Caco-2 (cell line): ENCODE measurements at regions not wholly inside any gene's neighbourhood (a gene's known extent, or its start where the extent isn't known, plus 50 kb on each side); places are given as distances from the start of the nearest gene placed in this dataset.

ENCODE experiments used
- BruUV-seq: library from RNA; stranded (reverse); fragments of 400-500 nt; replicated peaks from 2 replicates; lab custom pipeline; 2021; lab: Mats Ljungman, UMichigan
- CTCF ChIA-PET: fragments of 300-600 bp; sonication (Branson Sonifier 250); formaldehyde crosslinking; loops from one replicate; lab custom pipeline; 2022; ENCODE audit warnings: antibody characterized with exemption; lab: Charles Lee
- POLR2A ChIA-PET: fragments of 300-600 bp; sonication (Branson Sonifier 250); formaldehyde crosslinking; loops from one replicate; lab custom pipeline; 2022; ENCODE audit warnings: antibody characterized with exemption; lab: Charles Lee
- DNase-seq, 2 experiments: peaks; one replicate each; pipeline versions ENCODE4 v3.0.0 to v3.0.0-alpha.2; 2020 to 2022
- H3K27me3 ChIP-seq: replicated peaks from 2 replicates; pipeline ENCODE4 v1.6.0; 2011; ENCODE audit warnings: low read length; ENCODE audit not compliant: control insufficient read depth, insufficient read depth
- H3K36me3 ChIP-seq: 2 replicates; pipeline ENCODE4 v1.5.1; 2011; ENCODE audit warnings: low read length; ENCODE audit not compliant: control insufficient read depth, insufficient read depth
- H3K4me1 ChIP-seq: fragments of 250-450 bp; sonication (Bioruptor Pico); 2 replicates; pipeline ENCODE4 v1.5.1; 2020; ENCODE audit warnings: mild to moderate bottlenecking
- H3K4me3 ChIP-seq: 2 replicates; pipeline ENCODE4 v1.5.1; 2011; ENCODE audit warnings: low read depth, mild to moderate bottlenecking, control low read depth, low read length
- H3K9me3 ChIP-seq: fragments of 250-450 bp; sonication (Bioruptor Pico); 2 replicates; pipeline ENCODE4 v1.5.1; 2020; ENCODE audit warnings: mild to moderate bottlenecking, moderate library complexity
- H3K27ac Mint-ChIP-seq: one replicate; pipeline ENCODE4 v1.8.0; 2022; ENCODE audit warnings: mixed read lengths; ENCODE audit not compliant: unreplicated experiment
- H3K27me3 Mint-ChIP-seq: one replicate; pipeline ENCODE4 v1.8.0; 2022; ENCODE audit warnings: mixed read lengths; ENCODE audit not compliant: insufficient read depth, unreplicated experiment
- H3K36me3 Mint-ChIP-seq: one replicate; pipeline ENCODE4 v1.8.0; 2022; ENCODE audit warnings: mild to moderate bottlenecking, mixed read lengths; ENCODE audit not compliant: insufficient read depth, unreplicated experiment
- H3K4me1 Mint-ChIP-seq: one replicate; pipeline ENCODE4 v1.8.0; 2022; ENCODE audit warnings: low read depth, mixed read lengths; ENCODE audit not compliant: unreplicated experiment
- H3K4me3 Mint-ChIP-seq: one replicate; pipeline ENCODE4 v1.8.0; 2022; ENCODE audit warnings: mild to moderate bottlenecking, moderate library complexity, mixed read lengths; ENCODE audit not compliant: unreplicated experiment
- H3K9me3 Mint-ChIP-seq: one replicate; pipeline ENCODE4 v1.8.0; 2022; ENCODE audit warnings: mixed read lengths; ENCODE audit not compliant: unreplicated experiment
- intact Hi-C: fragments of 100-400 bp; cut with micrococcal nuclease; formaldehyde crosslinking; loops from one replicate; pipeline ENCODE4 v1.10.0; 2022; ENCODE audit not compliant: unreplicated experiment
- TF ChIP-seq, protein P1 (sequence below), 2 experiments: fragments of 200-600 bp in 1 of 2; IDR thresholded peaks; 1 replicate in 1 of 2; 2 replicates in 1 of 2; pipeline versions ENCODE4 v1.5.1 to v1.8.0; 2011 to 2022; ENCODE audit warnings: antibody characterized with exemption in 1 of 2, control low read depth in 1 of 2, inconsistent platforms in 1 of 2, low read depth in 1 of 2, low read length in 1 of 2, mild to moderate bottlenecking in 1 of 2, moderate library complexity in 1 of 2; ENCODE audit not compliant: insufficient read depth in 1 of 2, severe bottlenecking in 1 of 2, unreplicated experiment in 1 of 2

DNA sequence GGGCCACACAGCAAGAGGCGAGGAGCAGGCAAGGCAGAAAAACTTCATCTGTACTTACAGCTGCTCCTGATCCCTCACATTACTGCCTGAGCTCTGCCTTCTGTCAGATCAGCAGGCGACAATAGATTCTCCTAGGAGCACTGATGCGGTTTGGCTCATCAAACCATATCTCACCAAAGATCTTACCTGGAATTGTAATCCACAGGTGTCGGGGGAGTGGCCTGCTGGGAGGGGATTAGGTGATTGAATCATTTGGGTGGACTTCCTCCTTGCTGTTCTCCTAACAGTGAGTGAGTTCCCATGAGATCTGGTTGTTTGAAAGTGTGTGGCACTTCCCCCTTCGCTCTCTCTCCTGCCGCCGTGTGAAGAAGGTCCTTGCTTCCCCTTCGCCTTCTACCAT, 647.3 kb downstream of the SOCS6 start:
- Histone ChIP-seq H3K4me1 (no peaks in the 10 kb centered on the region), H3K36me3 (no peaks in the 10 kb centered on the region), H3K9me3 (no peaks in the 10 kb centered on the region), H3K4me3 (no peak overlapping the region), H3K27me3 (no peaks in the 10 kb centered on the region)
- no peak for DNase-seq
- intact Hi-C loops: loop anchor here (2.0 kb wide), 1 partner anchor 153 kb away; no protein-coding TSS in a partner anchor
- Mint-ChIP-seq H3K9me3 (no peaks in the 10 kb centered on the region), H3K4me1 (no peaks in the 10 kb centered on the region), H3K27me3 (no peaks in the 10 kb centered on the region), H3K27ac (no peak overlapping the region), H3K36me3 (no peaks in the 10 kb centered on the region), H3K4me3 (no peak overlapping the region)
- ChIA-PET POLR2A (no interaction called here), CTCF (no interaction called here)
- BruUV-seq: no TSS peak
- TF ChIP-seq, protein P1, sequence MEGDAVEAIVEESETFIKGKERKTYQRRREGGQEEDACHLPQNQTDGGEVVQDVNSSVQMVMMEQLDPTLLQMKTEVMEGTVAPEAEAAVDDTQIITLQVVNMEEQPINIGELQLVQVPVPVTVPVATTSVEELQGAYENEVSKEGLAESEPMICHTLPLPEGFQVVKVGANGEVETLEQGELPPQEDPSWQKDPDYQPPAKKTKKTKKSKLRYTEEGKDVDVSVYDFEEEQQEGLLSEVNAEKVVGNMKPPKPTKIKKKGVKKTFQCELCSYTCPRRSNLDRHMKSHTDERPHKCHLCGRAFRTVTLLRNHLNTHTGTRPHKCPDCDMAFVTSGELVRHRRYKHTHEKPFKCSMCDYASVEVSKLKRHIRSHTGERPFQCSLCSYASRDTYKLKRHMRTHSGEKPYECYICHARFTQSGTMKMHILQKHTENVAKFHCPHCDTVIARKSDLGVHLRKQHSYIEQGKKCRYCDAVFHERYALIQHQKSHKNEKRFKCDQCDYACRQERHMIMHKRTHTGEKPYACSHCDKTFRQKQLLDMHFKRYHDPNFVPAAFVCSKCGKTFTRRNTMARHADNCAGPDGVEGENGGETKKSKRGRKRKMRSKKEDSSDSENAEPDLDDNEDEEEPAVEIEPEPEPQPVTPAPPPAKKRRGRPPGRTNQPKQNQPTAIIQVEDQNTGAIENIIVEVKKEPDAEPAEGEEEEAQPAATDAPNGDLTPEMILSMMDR (IDR thresholded peaks at IDR 0.05; ENCODE audit: insufficient read depth in 1 of 2, low read depth in 1 of 2, low read length in 1 of 2, severe bottlenecking in 1 of 2, unreplicated experiment in 1 of 2): no peak

DNA sequence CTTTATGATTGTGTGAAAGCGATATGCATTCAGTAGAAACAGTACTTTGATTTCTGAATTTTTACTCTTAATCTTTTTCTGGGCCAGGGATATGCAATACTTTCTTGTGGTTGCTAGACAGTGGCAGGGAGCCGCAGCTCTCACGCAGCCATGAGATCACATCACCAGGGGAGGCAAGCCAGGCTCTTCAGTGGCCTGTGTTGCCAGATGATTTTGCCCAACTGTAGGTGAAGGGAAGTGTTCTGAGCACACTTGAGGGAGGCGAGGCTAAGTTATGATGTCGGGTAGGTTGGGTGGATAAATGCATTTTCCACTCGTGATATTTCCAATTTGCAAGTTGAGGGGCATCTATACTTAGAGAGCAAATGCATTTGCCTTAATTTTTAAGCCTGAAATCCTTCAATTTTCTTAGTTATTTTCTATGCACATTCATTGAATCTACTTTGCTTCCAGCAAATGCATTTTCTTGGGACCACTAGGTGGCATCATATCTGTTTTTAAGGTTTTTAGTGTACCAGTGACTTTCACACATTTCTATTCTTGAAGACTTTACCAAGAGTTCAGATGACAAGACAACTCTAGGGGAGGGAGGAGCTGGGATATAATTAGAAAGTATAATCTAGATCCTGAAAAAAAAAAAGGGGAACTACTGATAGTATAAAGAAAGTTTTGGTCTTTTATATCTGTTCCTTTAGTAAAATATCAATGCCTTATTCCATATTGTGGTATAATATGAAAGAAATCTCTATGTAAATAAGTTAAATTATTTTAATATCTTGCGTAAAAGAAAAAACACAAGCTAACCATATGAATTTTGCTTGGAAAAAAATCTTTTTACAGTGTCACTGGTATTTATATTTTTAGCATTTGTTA, 643.3 kb downstream of the SOCS6 start:
- no peaks in the 10 kb centered on the region for H3K9me3 Mint-ChIP-seq
- no peak overlapping the region for H3K4me3 ChIP-seq
- CTCF ChIA-PET: no interaction called here
- H3K9me3 ChIP-seq: no peaks in the 10 kb centered on the region
- intact Hi-C loops: no loop called here
- no peaks in the 10 kb centered on the region for H3K4me1 Mint-ChIP-seq
- no peak for DNase-seq
- H3K27me3 Mint-ChIP-seq: no peaks in the 10 kb centered on the region
- no peaks in the 10 kb centered on the region for H3K4me1 ChIP-seq
- BruUV-seq: no TSS peak
- no peaks in the 10 kb centered on the region for H3K36me3 ChIP-seq
- no peak overlapping the region for H3K4me3 Mint-ChIP-seq
- H3K27me3 ChIP-seq: no peaks in the 10 kb centered on the region
- TF ChIP-seq, protein P1 (IDR thresholded peaks at IDR 0.05; ENCODE audit: insufficient read depth in 1 of 2, low read depth in 1 of 2, low read length in 1 of 2, severe bottlenecking in 1 of 2, unreplicated experiment in 1 of 2): peak; percentile 29 to 34
- POLR2A ChIA-PET: no interaction called here
- H3K27ac Mint-ChIP-seq: no peak overlapping the region
- H3K36me3 Mint-ChIP-seq: no peaks in the 10 kb centered on the region

DNA sequence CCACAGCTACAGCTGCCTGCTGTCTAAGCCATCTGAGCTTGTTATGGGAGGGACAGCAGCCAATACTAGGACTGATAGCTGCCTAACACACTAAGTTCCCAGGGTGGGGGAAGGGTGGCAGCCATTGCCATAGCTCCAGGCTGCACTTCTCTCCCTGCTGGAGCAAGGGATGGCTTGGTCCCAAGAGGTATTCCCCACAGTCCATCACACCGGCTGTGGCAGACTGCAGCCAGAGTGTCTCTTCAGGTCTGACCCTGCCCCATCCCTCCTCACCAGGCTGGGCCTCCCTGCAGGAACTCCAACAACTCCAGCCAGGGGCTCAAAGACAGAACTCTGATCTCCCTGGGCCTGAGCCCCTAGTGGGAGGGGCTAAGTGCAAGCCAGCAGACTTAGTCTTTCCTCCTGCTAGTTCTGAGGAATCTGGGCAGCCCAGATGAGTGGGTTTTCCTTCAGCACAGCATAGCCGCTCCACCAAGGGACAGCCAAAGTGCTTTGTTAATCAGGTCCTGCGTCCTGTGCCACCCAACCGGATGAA, 632.1 kb downstream of the SOCS6 start:
- DNase-seq: no peak
- Mint-ChIP-seq H3K4me1 (no peaks in the 10 kb centered on the region), H3K36me3 (no peaks in the 10 kb centered on the region), H3K27ac (no peak overlapping the region), H3K9me3 (no peaks in the 10 kb centered on the region), H3K4me3 (no peak overlapping the region), H3K27me3 (no peaks in the 10 kb centered on the region)
- TF ChIP-seq, protein P1 (IDR thresholded peaks at IDR 0.05; ENCODE audit: insufficient read depth in 1 of 2, low read depth in 1 of 2, low read length in 1 of 2, severe bottlenecking in 1 of 2, unreplicated experiment in 1 of 2): no peak
- Histone ChIP-seq H3K4me1 (no peaks in the 10 kb centered on the region), H3K9me3 (no peaks in the 10 kb centered on the region), H3K36me3 (no peaks in the 10 kb centered on the region), H3K27me3 (no peaks in the 10 kb centered on the region), H3K4me3 (no peak overlapping the region)
- POLR2A ChIA-PET: no interaction called here
- CTCF ChIA-PET: no interaction called here
- intact Hi-C loops: no loop called here
- BruUV-seq: no TSS peak
